Fibroblast of skin of back (primary cell): ENCODE measurements at regions not wholly inside any gene's neighbourhood (a gene's known extent, or its start where the extent isn't known, plus 50 kb on each side); places are given as distances from the start of the nearest gene placed in this dataset.

Experiments used
- DNase-seq: peaks from one replicate; pipeline ENCODE4 v3.0.0-alpha.2; 2013

DNA sequence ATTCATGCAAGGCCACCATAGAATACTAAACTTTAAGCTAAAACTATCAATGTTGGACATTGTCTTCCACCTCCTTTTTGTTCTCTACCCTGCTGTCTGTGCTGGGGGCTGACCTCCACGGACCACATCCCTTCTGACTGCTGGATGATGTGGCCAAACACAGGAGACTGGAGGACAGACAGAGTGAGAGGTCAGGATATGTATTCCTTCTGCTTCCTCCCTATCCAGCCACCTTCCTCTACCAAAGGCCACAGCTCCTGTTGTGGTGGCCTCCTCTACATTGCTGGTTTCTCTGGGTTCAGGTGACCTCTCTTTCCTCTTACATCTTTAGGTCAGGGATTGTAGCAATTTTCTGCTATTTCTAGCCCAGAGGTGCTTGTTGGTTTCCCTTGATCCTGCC lies 148.1 kb downstream of the ACTBL2 start:
- DNase-seq: no peak

DNA sequence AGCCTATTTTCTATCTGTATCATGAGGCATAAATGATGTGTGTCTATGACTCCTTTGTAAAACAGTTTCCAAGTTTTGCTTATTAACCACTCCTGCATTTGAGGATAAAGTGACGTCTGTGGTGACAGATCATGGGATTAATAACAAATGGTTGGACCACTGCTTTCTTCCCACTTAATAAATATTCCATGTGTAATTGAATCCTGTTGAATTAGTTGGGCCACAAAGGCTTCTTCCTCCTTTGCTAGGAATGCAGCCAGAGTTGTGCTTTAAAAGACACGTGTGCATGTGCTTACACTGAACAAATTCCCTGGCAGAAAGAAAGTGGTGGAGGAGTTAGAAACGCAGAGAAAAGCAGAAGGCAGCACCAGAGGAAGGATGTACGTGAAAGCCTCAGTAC lies 150.2 kb downstream of the ACTBL2 start:
- DNase-seq: peak; percentile 38

DNA sequence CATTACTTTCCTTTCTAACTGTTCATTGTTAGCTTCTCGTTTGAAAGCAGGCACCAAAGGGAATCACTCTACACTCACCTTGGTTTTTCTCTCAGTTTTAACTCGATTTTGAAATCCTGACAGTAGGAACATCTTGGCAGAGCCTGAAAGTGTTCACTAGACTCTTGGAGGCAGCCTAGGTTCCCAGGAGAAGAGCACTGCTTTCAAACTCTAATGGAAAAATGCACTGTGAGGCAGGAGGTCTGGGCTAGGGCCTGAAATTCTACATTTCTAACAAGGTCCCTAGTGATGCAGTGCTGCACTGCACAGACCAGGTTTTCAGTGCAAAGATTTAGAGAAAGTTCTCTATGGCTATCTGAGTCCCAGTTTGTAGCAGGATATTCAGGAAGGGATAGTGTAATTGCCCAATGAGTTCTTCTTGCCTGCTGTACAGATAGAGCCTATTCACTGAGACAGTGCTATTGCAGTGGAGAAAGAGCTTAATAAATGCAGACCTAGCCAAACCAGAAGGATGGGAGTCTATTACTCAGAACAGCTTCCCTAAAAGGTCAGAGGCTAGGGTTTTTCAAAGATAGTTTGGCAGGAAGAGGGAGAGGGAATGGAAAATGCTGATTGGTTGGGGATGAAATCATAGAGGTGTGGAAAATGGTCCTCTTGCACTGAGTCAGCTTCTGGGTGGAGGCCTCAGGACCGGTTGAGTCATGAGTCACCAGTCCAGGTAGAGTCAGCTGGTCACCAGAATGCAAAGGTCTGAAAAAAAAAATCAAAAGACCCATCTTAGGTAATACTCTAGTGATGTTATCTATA lies 153.9 kb downstream of the GPBP1 start:
- DNase-seq: no peak

DNA sequence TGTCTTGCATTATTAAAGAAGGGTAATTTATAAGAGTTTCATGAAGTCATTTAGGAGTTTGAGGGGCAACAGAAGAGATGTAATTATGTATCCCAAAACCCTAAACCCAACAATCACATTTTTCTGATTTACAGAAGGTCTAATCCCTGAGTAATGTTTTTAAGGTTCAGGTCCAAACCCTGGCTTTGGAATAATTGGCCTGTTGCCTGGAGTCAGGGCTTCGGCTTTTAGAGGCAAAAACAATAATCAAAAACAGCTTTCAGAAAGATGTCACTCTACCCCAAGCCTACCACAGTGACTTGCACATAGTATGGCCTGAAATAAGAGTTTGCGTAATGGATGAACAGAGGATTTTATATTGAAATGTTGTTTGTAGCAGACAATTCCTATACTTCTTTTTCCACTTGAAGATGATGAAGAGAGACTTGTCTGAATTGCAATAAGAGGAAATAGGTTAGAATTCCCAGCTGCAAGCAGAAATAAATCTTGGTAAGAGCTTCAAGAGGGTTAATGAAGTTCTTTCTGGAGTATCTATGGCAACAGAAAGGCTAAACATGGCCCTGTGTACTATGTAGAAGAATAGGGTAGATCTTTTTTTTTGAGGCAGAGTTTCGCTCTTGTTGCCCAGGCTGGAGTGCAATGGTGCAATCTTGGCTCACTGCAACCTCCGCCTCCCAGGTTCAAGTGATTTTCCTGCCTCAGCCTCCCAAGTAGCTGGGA lies 152.0 kb downstream of the GPBP1 start:
- DNase-seq: no peak

DNA sequence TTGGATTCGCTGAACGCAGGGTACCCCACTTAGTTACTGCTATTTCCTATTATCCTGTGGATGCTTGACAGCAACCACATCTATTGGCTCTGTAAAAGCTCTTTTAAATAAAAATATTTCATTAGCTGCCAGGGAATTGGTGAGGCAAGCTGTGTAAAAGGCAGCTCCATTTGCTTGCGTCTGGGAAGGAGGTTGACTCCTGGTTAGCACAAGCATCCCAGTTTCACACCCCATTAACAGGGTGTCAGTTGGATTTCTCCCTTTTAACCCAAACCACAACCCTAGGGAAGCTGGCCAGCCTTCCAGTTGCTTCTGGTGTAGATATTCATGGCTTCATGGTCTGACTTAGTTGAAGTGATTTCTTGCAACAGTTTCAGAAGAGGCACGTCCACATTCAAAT lies 151.0 kb downstream of the GPBP1 start:
- DNase-seq: no peak

DNA sequence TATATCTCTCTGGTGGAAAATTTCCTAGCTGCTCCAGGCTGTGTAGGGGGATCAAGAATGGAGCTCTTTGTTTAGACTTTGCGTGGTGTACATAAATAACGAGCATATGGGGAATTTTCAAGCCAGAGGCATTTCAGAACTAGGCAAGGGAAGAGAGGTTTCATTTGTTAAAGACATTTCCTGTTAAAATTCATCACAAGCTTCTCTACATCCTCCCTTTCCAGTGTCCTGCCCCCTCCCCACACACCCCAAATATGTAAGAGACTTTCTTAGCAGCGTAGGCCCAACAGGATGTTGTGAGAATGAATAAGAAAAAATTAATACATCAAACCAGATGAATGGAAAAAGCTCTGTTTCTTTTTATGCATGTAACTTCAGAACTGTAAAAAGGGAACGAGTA lies 150.3 kb downstream of the GPBP1 start:
- peak; percentile 56 for DNase-seq

DNA sequence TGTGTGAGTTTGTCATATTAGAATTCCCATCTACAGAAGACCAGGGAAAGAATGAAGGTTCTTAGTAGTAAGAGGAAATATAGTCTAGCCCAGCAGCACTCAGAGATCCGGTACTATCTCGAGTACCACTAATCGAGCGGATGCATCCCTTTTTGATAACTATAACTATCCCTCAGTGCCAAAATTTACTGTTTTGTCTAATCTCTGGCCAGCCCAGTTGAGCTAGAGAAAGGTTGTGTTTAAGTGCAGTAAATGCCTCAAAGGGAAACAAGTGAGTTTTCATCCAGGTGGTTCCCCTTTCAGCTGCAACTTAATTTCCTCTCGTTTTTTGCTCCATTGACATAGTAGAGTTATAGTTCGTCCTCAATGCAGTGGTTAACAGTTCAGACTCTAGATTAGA lies 146.7 kb downstream of the GPBP1 start:
- DNase-seq: no peak

DNA sequence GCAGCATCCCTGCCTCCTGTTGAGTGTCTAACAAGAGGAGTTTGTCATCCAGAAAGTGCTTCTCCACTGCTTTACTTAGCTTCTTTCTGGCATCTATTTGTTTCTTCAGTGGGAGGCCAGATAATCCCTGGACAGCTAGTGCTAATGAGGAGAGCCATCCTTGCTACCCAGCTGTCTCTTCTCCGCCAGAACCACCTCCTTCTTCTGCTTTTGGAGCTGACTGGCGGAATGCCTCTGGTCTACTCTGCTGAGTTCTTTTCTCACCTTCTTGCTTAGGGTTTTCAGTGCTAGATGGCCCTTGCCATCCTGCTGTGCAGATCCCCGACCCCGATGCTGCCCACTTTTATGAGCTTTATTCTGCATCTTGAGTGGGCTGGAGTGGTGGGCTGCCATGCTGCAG lies 145.8 kb downstream of the GPBP1 start:
- DNase-seq: no peak

DNA sequence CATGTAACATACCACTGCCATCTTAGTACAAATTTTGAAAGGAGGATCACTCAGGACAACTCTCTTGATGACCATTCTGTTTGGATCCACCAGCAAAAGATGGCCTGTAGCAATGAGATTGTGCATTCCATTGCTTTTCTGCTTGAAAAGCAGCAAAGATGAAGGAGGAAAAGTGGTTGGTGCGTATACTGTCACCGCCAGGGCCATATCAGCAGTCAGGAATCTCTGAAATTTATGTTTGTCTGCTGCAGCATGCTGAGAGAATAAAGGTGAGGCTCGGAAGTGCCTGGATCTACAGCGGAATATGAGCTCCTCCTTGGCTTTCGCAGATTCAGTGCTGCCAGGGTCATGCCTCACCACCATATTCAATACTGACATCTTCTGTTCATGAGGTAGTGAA lies 144.4 kb downstream of the GPBP1 start:
- no peak for DNase-seq

DNA sequence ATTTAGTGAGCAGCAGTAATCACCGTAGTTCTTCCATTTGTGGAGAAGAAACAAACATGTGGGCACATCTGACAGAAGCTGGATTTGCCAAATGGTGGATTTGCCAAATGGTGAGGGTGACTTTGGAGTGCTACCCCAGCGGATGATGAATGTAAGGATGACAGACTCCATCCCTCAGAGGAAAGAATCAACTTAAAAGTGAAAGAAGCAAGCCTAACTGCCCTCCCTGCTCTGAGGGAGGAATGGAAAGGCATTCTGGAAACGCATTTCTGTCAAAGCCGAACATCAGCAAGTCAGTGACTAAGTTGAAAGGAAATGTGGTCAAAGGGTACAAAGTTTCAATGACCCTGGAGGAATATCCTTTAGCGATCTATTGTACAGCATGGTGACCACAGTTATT lies 143.5 kb downstream of the GPBP1 start:
- no peak for DNase-seq

DNA sequence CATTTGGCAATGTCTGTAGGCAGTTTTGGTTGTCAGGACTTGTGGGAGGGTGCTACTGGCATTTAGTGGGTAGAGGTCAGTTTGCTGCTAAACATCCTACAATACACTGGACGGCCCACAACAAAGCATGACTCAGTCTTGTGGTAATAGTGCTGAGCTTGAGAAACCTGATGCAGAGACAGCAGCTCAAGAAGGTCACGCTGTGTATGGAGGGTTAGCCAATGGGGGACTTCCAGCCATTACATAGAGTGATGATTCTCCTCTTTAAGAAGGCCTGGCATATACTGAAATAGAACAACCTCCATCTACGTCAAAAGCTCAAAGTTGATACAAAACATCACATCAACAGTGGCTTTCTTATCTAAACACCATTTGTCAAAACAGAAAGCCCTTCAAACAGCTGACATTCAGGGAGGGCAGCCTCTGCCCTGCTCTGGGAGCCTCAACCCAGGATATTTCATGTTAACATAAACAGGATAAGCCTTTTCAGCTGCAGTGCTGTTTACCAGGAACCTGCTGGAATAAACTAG lies 143.0 kb downstream of the GPBP1 start:
- DNase-seq: peak; percentile 60

DNA sequence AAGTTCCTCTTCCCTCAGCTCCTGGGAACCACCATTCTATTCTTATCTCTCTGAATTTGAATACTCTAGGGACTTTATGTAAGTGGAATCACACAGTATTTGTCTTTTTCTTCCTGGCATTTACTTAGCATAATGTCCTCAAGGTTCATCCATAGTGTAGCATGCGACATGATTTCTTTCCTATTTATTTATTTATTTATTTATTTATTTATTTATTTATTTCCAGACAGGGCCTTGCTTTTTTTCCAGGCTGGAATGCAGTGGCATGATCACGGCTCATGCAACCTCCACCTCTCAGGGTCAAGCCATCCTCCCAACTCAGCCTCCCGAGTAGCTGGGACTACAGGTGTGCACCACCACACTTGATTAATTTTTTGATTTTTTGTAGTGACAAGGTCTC lies 142.1 kb downstream of the GPBP1 start:
- DNase-seq: no peak
